H9 (cell line): ENCODE measurements at regions not wholly inside any gene's neighbourhood (a gene's known extent, or its start where the extent isn't known, plus 50 kb on each side); places are given as distances from the start of the nearest gene placed in this dataset.

Experiments
- DNase-seq: peaks from one replicate; pipeline ENCODE4 v3.0.0-alpha.2; 2017
- H2AFZ ChIP-seq: one replicate; pipeline ENCODE4 v1.6.1; 2013; ENCODE audit warnings: mild to moderate bottlenecking, low read length, control low read depth, moderate library complexity
- H2AK5ac ChIP-seq: 2 replicates; pipeline ENCODE4 v1.6.1; 2013; ENCODE audit warnings: low read length, control low read depth, mixed read lengths; ENCODE audit not compliant: insufficient read length
- H2BK120ac ChIP-seq: one replicate; pipeline ENCODE4 v1.6.1; 2013; ENCODE audit warnings: low read depth, mild to moderate bottlenecking, low read length, control low read depth, inconsistent platforms; ENCODE audit not compliant: poor library complexity, severe bottlenecking
- H2BK12ac ChIP-seq: 2 replicates; pipeline ENCODE4 v1.6.1; 2013; ENCODE audit warnings: low read length, control low read depth, mixed read lengths, low read depth; ENCODE audit not compliant: insufficient read length
- H2BK15ac ChIP-seq: 2 replicates; pipeline ENCODE4 v1.6.1; 2013; ENCODE audit warnings: low read depth, low read length, control low read depth
- H2BK20ac ChIP-seq: one replicate; pipeline ENCODE4 v1.6.1; 2013; ENCODE audit warnings: low read depth, mild to moderate bottlenecking, low read length, control low read depth, inconsistent platforms; ENCODE audit not compliant: poor library complexity, severe bottlenecking
- H2BK5ac ChIP-seq: 2 replicates; pipeline ENCODE4 v1.6.1; 2013; ENCODE audit warnings: low read length, control low read depth, mixed read lengths; ENCODE audit not compliant: insufficient read length
- H3K14ac ChIP-seq: 2 replicates; pipeline ENCODE4 v1.6.1; 2013; ENCODE audit warnings: low read length, control low read depth; ENCODE audit not compliant: insufficient read depth
- H3K18ac ChIP-seq: 2 replicates; pipeline ENCODE4 v1.6.1; 2013; ENCODE audit warnings: low read depth, mild to moderate bottlenecking, mixed read lengths, low read length, control low read depth; ENCODE audit not compliant: insufficient read length
- H3K23ac ChIP-seq: 2 replicates; pipeline ENCODE4 v1.6.1; 2013; ENCODE audit warnings: low read length, control low read depth, mixed read lengths, low read depth; ENCODE audit not compliant: insufficient read length
- H3K23me2 ChIP-seq: 2 replicates; pipeline ENCODE4 v1.6.1; 2013; ENCODE audit warnings: low read depth, mild to moderate bottlenecking, mixed read lengths, low read length, control low read depth; ENCODE audit not compliant: insufficient read length, poor library complexity, severe bottlenecking
- H3K27ac ChIP-seq: 2 replicates; pipeline ENCODE4 v1.5.1; 2013; ENCODE audit warnings: low read length, control low read depth, mixed read lengths, low read depth; ENCODE audit not compliant: insufficient read length
- H3K27me3 ChIP-seq: 2 replicates; pipeline ENCODE4 v1.6.1; 2013; ENCODE audit warnings: low read length, control low read depth, inconsistent platforms; ENCODE audit not compliant: insufficient read depth
- H3K4ac ChIP-seq: 2 replicates; pipeline ENCODE4 v1.6.1; 2013; ENCODE audit warnings: low read depth, mild to moderate bottlenecking, control low read depth, inconsistent platforms, low read length, moderate library complexity
- H3K4me1 ChIP-seq: 2 replicates; pipeline ENCODE4 v1.6.1; 2013; ENCODE audit warnings: low read length, control low read depth, inconsistent platforms; ENCODE audit not compliant: insufficient read depth
- H3K4me2 ChIP-seq: 2 replicates; pipeline ENCODE4 v1.6.1; 2013; ENCODE audit warnings: low read length, control low read depth, mixed read lengths; ENCODE audit not compliant: insufficient read length, insufficient read depth
- H3K56ac ChIP-seq: 2 replicates; pipeline ENCODE4 v1.6.1; 2013; ENCODE audit warnings: low read depth, mild to moderate bottlenecking, mixed read lengths, low read length, control low read depth; ENCODE audit not compliant: insufficient read length
- H3K79me1 ChIP-seq: 2 replicates; pipeline ENCODE4 v1.6.1; 2013; ENCODE audit warnings: low read depth, mild to moderate bottlenecking, moderate library complexity, low read length, control low read depth, inconsistent platforms; ENCODE audit not compliant: insufficient read depth, poor library complexity, severe bottlenecking
- H3K79me2 ChIP-seq: 2 replicates; pipeline ENCODE4 v1.6.1; 2013; ENCODE audit warnings: low read length, control low read depth, inconsistent platforms; ENCODE audit not compliant: insufficient read depth
- H3K9ac ChIP-seq: 2 replicates; pipeline ENCODE4 v1.6.1; 2013; ENCODE audit warnings: low read length, control low read depth, mixed read lengths; ENCODE audit not compliant: insufficient read length; ENCODE audit errors: extremely low read depth
- H3K9me3 ChIP-seq: one replicate; pipeline ENCODE4 v1.6.1; 2013; ENCODE audit warnings: low read depth, low read length, inconsistent platforms; ENCODE audit not compliant: control insufficient read depth
- H3T11ph ChIP-seq: one replicate; pipeline ENCODE4 v1.6.1; 2013; ENCODE audit warnings: mild to moderate bottlenecking, low read length, control low read depth, inconsistent platforms
- H4K20me1 ChIP-seq: one replicate; pipeline ENCODE4 v1.6.1; 2013; ENCODE audit not compliant: control insufficient read depth, insufficient read length, insufficient read depth
- H4K5ac ChIP-seq: 2 replicates; pipeline ENCODE4 v1.6.1; 2013; ENCODE audit warnings: low read depth, mild to moderate bottlenecking, mixed read lengths, low read length, control low read depth; ENCODE audit not compliant: insufficient read length
- H4K8ac ChIP-seq: replicated peaks from 2 replicates; pipeline ENCODE4 v1.6.1; 2013; ENCODE audit warnings: low read length, control low read depth, mixed read lengths, low read depth; ENCODE audit not compliant: insufficient read length
- H4K91ac ChIP-seq: 2 replicates; pipeline ENCODE4 v1.6.1; 2013; ENCODE audit warnings: low read depth, mild to moderate bottlenecking, moderate library complexity, mixed read lengths, low read length, control low read depth; ENCODE audit not compliant: insufficient read length
- H3K27ac Mint-ChIP-seq, 3 experiments: 2 replicates in 2 of 3; 3 replicates in 1 of 3; pipeline ENCODE4 v1.8.0; 2020 to 2021; ENCODE audit warnings: mixed read lengths in 3 of 3, mild to moderate bottlenecking in 1 of 3, moderate library complexity in 1 of 3
- H3K27me3 Mint-ChIP-seq: 2 replicates; pipeline ENCODE4 v1.8.0; 2021; ENCODE audit warnings: low read depth, mild to moderate bottlenecking, moderate library complexity, mixed read lengths
- H3K36me3 Mint-ChIP-seq, 3 experiments: 2 replicates in 2 of 3; 3 replicates in 1 of 3; pipeline ENCODE4 v1.8.0; 2020 to 2021; ENCODE audit warnings: low read depth in 3 of 3, mixed read lengths in 3 of 3; ENCODE audit not compliant: insufficient read depth in 1 of 3
- H3K4me1 Mint-ChIP-seq, 2 experiments: 2 replicates each; pipeline ENCODE4 v1.8.0; 2020; ENCODE audit warnings: mixed read lengths in 2 of 2
- H3K4me3 Mint-ChIP-seq, 2 experiments: 2 replicates in 1 of 2; 3 replicates in 1 of 2; pipeline ENCODE4 v1.8.0; 2020 to 2021; ENCODE audit warnings: mild to moderate bottlenecking in 2 of 2, mixed read lengths in 2 of 2, moderate library complexity in 1 of 2
- H3K9me3 Mint-ChIP-seq, 2 experiments: 2 replicates in 1 of 2; 3 replicates in 1 of 2; pipeline ENCODE4 v1.8.0; 2020; ENCODE audit warnings: mild to moderate bottlenecking in 2 of 2, mixed read lengths in 2 of 2, moderate library complexity in 1 of 2
- WGBS: extraction: QIAGEN DNeasy Blood & Tissue Kit; methylation state at CpG from one replicate; pipeline ENCODE4 v1.1.7; 2013; ENCODE audit warnings: missing lambda C conversion rate, low lambda C conversion rate, mixed read lengths; ENCODE audit not compliant: insufficient read length; ENCODE audit errors: extremely low coverage; 5-methylcytosine and 5-hydroxymethylcytosine counted together
- TF ChIP-seq, protein P1 (sequence below): fragments of 200-600 bp; sonication (generic); conservative IDR thresholded peaks from 3 replicates; pipeline ENCODE4 v1.8.0; 2021; ENCODE audit warnings: antibody characterized with exemption, mild to moderate bottlenecking

DNA sequence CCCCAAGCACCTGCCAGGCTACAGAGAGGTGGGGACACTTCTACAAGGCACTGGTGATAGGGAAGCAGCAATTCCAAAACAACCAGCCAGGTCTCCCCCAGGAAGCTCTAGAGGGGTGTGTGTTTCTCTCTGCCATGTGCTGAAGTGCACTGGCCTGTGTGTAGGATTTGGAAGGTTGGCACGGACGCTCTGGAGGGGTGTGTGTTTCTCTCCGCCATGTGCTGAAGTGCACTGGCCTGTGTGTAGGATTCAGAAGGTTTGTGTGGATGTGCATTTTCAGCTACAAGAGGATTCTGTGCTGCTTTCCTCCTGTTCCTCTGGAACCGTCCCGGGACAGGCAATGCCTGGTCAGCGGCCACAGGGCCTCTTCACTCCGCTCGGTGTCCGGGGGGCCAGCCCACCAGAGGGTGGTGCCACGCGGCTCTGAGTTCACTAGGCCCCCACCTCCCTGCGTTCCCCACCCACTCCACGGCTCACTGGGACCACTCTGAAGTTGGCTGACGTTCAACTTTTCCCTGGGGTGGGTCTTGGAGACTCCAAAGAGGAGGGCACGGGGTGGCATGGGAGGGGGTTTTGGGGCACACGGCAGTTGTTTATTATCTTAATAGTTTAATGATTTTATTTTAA lies 552.8 kb downstream of the BRD1 start:
- WGBS: no CpG with 5 or more reads among the region's 16 CpGs
- no peak overlapping the region for H3K14ac ChIP-seq

More for the DNA sequence above, 552.8 kb downstream of the BRD1 start:
- no peak overlapping the region for H2AFZ ChIP-seq
- H4K91ac ChIP-seq: no peak overlapping the region
- H3K9me3 ChIP-seq: no peaks in the 10 kb centered on the region
- no peak overlapping the region for H2BK120ac ChIP-seq
- no peak overlapping the region for H2BK12ac ChIP-seq
- H3K79me1 ChIP-seq: no peaks in the 10 kb centered on the region
- no peak overlapping the region for H4K5ac ChIP-seq
- TF ChIP-seq, protein P1, sequence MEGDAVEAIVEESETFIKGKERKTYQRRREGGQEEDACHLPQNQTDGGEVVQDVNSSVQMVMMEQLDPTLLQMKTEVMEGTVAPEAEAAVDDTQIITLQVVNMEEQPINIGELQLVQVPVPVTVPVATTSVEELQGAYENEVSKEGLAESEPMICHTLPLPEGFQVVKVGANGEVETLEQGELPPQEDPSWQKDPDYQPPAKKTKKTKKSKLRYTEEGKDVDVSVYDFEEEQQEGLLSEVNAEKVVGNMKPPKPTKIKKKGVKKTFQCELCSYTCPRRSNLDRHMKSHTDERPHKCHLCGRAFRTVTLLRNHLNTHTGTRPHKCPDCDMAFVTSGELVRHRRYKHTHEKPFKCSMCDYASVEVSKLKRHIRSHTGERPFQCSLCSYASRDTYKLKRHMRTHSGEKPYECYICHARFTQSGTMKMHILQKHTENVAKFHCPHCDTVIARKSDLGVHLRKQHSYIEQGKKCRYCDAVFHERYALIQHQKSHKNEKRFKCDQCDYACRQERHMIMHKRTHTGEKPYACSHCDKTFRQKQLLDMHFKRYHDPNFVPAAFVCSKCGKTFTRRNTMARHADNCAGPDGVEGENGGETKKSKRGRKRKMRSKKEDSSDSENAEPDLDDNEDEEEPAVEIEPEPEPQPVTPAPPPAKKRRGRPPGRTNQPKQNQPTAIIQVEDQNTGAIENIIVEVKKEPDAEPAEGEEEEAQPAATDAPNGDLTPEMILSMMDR: no peak
- no peak overlapping the region for H3K18ac ChIP-seq
- no peak overlapping the region for H3T11ph ChIP-seq
- H3K4me2 ChIP-seq: no peak overlapping the region
- no peaks in the 10 kb centered on the region for H3K79me2 ChIP-seq
- H2BK20ac ChIP-seq: no peak overlapping the region
- no peaks in the 10 kb centered on the region; the same call in 1 of the 2 replicates for H3K4me1 ChIP-seq
- H3K9me3 Mint-ChIP-seq: peaks cover 2 to 6% of the 10 kb centered on the region in 2 experiments; a peak in 2 of 5 replicates
- no peak overlapping the region for H4K8ac ChIP-seq
- no peak overlapping the region for H3K27ac ChIP-seq
- H3K9ac ChIP-seq: no peak overlapping the region
- H2BK5ac ChIP-seq: no peak overlapping the region
- H3K56ac ChIP-seq: no peak overlapping the region
- no peak overlapping the region for H3K23ac ChIP-seq
- H3K27me3 Mint-ChIP-seq: peaks cover 81% of the 10 kb centered on the region
- no peaks in the 10 kb centered on the region for H4K20me1 ChIP-seq
- no peak overlapping the region for H3K4me3 Mint-ChIP-seq
- DNase-seq: no peak
- H3K27ac Mint-ChIP-seq: no peak overlapping the region
- H2BK15ac ChIP-seq: no peak overlapping the region
- H2AK5ac ChIP-seq: no peak overlapping the region
- H3K4ac ChIP-seq: no peak overlapping the region
- peaks cover 3 to 4% (median 3%) of the 10 kb centered on the region in 3 experiments; a peak in 3 of 7 replicates for H3K36me3 Mint-ChIP-seq
- peaks cover 2% of the 10 kb centered on the region for H3K23me2 ChIP-seq
- H3K27me3 ChIP-seq: peaks cover 5% of the 10 kb centered on the region; the same call in 1 of the 2 replicates
- peaks cover 5 to 6% of the 10 kb centered on the region in 2 experiments for H3K4me1 Mint-ChIP-seq
